ENCODE measurements at regions not wholly inside any gene's neighbourhood (a gene's known extent, or its start where the extent isn't known, plus 50 kb on each side); places are given as distances from the start of the nearest gene placed in this dataset.

DNA sequence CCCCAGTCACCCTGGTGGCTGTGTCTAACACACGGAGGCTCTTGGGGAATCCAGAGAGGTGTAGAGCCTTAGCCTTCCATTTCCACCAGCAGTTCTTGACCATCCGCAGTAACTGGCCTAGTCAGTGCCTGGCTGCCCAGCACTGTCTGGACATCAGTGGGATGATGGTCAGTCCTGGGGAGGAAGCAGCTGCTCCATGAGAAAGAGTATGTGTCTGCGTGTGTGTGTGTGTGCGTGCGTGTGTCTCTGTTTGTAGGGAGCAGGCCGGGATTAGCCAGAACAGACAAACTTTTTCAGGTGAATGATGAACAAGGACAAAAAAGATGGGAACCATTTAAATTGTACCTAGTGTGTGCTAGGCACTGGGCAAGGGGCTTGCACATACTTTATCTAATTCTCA is 109.3 kb upstream of the SYT13 start:
- TF ChIP-seq, protein P1, sequence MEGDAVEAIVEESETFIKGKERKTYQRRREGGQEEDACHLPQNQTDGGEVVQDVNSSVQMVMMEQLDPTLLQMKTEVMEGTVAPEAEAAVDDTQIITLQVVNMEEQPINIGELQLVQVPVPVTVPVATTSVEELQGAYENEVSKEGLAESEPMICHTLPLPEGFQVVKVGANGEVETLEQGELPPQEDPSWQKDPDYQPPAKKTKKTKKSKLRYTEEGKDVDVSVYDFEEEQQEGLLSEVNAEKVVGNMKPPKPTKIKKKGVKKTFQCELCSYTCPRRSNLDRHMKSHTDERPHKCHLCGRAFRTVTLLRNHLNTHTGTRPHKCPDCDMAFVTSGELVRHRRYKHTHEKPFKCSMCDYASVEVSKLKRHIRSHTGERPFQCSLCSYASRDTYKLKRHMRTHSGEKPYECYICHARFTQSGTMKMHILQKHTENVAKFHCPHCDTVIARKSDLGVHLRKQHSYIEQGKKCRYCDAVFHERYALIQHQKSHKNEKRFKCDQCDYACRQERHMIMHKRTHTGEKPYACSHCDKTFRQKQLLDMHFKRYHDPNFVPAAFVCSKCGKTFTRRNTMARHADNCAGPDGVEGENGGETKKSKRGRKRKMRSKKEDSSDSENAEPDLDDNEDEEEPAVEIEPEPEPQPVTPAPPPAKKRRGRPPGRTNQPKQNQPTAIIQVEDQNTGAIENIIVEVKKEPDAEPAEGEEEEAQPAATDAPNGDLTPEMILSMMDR (IDR thresholded peaks at IDR 0.05), result no peak
- no peak for TF ChIP-seq POLR2AphosphoS5 (IDR thresholded peaks at IDR 0.05)

All from gastroesophageal sphincter (tissue), 3 donors.